ENCODE measurements at regions not wholly inside any gene's neighbourhood (a gene's known extent, or its start where the extent isn't known, plus 50 kb on each side); places are given as distances from the start of the nearest gene placed in this dataset.
A peak's percentile ranks its signal among the peaks of the same experiment; 100 is the strongest.

GRCh38 chr13:78460176-78460575, 143.2 kb downstream of the POU4F1 start:
- Histone ChIP-seq H3K4me1 (no peaks in the 10 kb centered on the region), H3K27ac (no peak overlapping the region), H3K27me3 (no peaks in the 10 kb centered on the region), H3K4me3 (no peak overlapping the region), H3K9me3 (no peaks in the 10 kb centered on the region), H3K36me3 (no peaks in the 10 kb centered on the region)
- DNase-seq (no peak), ATAC-seq (no peak)
- 61% methylated on average over 2 of the region's 2 CpGs for WGBS (ENCODE audit: insufficient coverage, low coverage, low lambda C conversion rate, missing lambda C conversion rate)
- intact Hi-C loops (cut with DNase I) = no loop called here
- no peak for TF ChIP-seq CTCF (IDR thresholded peaks at IDR 0.05)
- TF ChIP-seq POLR2A (IDR thresholded peaks at IDR 0.05) = no peak

- DNase-seq (no peak), ATAC-seq (no peak)
- WGBS (ENCODE audit: insufficient coverage, low coverage, low lambda C conversion rate, missing lambda C conversion rate) = 46% methylated on average over 1 of the region's 4 CpGs
- TF ChIP-seq POLR2A (IDR thresholded peaks at IDR 0.05) (no peak), CTCF (IDR thresholded peaks at IDR 0.05) (no peak)
- H3K4me1 ChIP-seq = peaks cover 0 to under 1% (median 0%) of the 10 kb centered on the region in 4 donors
- H3K4me3 ChIP-seq = no peak overlapping the region
- H3K27me3 ChIP-seq = no peaks in the 10 kb centered on the region
- no peaks in the 10 kb centered on the region for H3K36me3 ChIP-seq
- no peak overlapping the region for H3K27ac ChIP-seq
- intact Hi-C loops (cut with DNase I) = no loop called here
- no peaks in the 10 kb centered on the region for H3K9me3 ChIP-seq
These were observed 159.5 kb downstream of the POU4F1 start for GRCh38 chr13:78443839-78444238.

- DNase-seq (no peak), ATAC-seq (no peak)
- 68% methylated on average over 4 of the region's 4 CpGs for WGBS (ENCODE audit: insufficient coverage, low coverage, low lambda C conversion rate, missing lambda C conversion rate)
- Histone ChIP-seq H3K27ac (no peak overlapping the region), H3K27me3 (no peaks in the 10 kb centered on the region), H3K4me3 (no peak overlapping the region), H3K4me1 (peaks cover 0 to 17% (median 4%) of the 10 kb centered on the region in 4 donors), H3K36me3 (no peaks in the 10 kb centered on the region), H3K9me3 (no peaks in the 10 kb centered on the region)
- TF ChIP-seq POLR2A (IDR thresholded peaks at IDR 0.05) (no peak), CTCF (IDR thresholded peaks at IDR 0.05) (no peak)
- intact Hi-C loops (cut with DNase I) = no loop called here
These were observed 165.6 kb downstream of the POU4F1 start for GRCh38 chr13:78437781-78438180.

GRCh38 chr13:78436311-78436710, 167.0 kb downstream of the POU4F1 start:
- peak in 1 of 3 donors; percentile 73 for DNase-seq
- peak; percentile 97 to 99 (median 98) for ATAC-seq
- Histone ChIP-seq H3K4me1 (peaks cover 0 to 20% (median 4%) of the 10 kb centered on the region in 4 donors), H3K9me3 (no peaks in the 10 kb centered on the region), H3K36me3 (no peaks in the 10 kb centered on the region), H3K4me3 (no peak overlapping the region), H3K27ac (no peak overlapping the region), H3K27me3 (no peaks in the 10 kb centered on the region)
- intact Hi-C loops (cut with DNase I) = no loop called here
- 18% methylated on average over 3 of the region's 3 CpGs for WGBS (ENCODE audit: insufficient coverage, low coverage, low lambda C conversion rate, missing lambda C conversion rate)
- TF ChIP-seq POLR2A (IDR thresholded peaks at IDR 0.05) (no peak), CTCF (IDR thresholded peaks at IDR 0.05) (no peak)

- no peak overlapping the region for H3K4me3 ChIP-seq
- TF ChIP-seq POLR2A (IDR thresholded peaks at IDR 0.05) = no peak
- TF ChIP-seq CTCF (IDR thresholded peaks at IDR 0.05) = no peak
- 14% methylated on average over 1 of the region's 1 CpG for WGBS (ENCODE audit: insufficient coverage, low coverage, low lambda C conversion rate, missing lambda C conversion rate)
- DNase-seq = no peak
- ATAC-seq = peak; percentile 49 to 61 (median 54)
- no peaks in the 10 kb centered on the region for H3K27me3 ChIP-seq
- intact Hi-C loops (cut with DNase I) = no loop called here
- no peak overlapping the region for H3K27ac ChIP-seq
- H3K9me3 ChIP-seq = no peaks in the 10 kb centered on the region
- H3K36me3 ChIP-seq = no peaks in the 10 kb centered on the region
- H3K4me1 ChIP-seq = peaks cover 0 to 16% (median 0%) of the 10 kb centered on the region in 4 donors
These were observed 172.0 kb downstream of the POU4F1 start for GRCh38 chr13:78431328-78431727.
